WTC11 (cell line): ENCODE measurements at regions not wholly inside any gene's neighbourhood (a gene's known extent, or its start where the extent isn't known, plus 50 kb on each side); places are given as distances from the start of the nearest gene placed in this dataset.

ENCODE experiments used
- ATAC-seq: fragments of 200-7000 bp; cut with Tn5 transposase; 2 replicates; pipeline ENCODE4 v1.10.0; 2021; ENCODE audit warnings: mild to moderate bottlenecking, moderate library complexity
- CTCF ChIA-PET: fragments of 300-600 bp; sonication (Branson Sonifier 250); formaldehyde crosslinking; loops from one replicate; lab custom pipeline; 2021; ENCODE audit warnings: antibody characterized with exemption; lab: Charles Lee
- POLR2A ChIA-PET: fragments of 350-600 bp; sonication (Branson Sonifier 250); formaldehyde crosslinking; loops from one replicate; lab custom pipeline; 2021; ENCODE audit warnings: antibody characterized with exemption; lab: Charles Lee
- DNase-seq: peaks from one replicate; pipeline ENCODE4 v3.0.0; 2021; ENCODE audit warnings: low spot score
- H3K27ac Mint-ChIP-seq: 2 replicates; pipeline ENCODE4 v1.8.0; 2021; ENCODE audit warnings: mixed read lengths
- H3K27me3 Mint-ChIP-seq: 2 replicates; pipeline ENCODE4 v1.8.0; 2021; ENCODE audit warnings: low read depth, mild to moderate bottlenecking, moderate library complexity, mixed read lengths
- H3K36me3 Mint-ChIP-seq: 2 replicates; pipeline ENCODE4 v1.8.0; 2021; ENCODE audit warnings: mixed read lengths
- H3K4me1 Mint-ChIP-seq: 2 replicates; pipeline ENCODE4 v1.8.0; 2022; ENCODE audit warnings: mixed read lengths
- H3K4me3 Mint-ChIP-seq: 2 replicates; pipeline ENCODE4 v1.8.0; 2021; ENCODE audit warnings: mild to moderate bottlenecking, moderate library complexity, mixed read lengths
- H3K9me3 Mint-ChIP-seq: 2 replicates; pipeline ENCODE4 v1.8.0; 2021; ENCODE audit warnings: mixed read lengths
- CBFB ChIP-seq: sonication (generic); formaldehyde crosslinking; IDR thresholded peaks from 2 replicates; pipeline ENCODE4 v1.8.1; 2022; ENCODE audit warnings: mild to moderate bottlenecking, low read depth, missing genetic modification reagents
- E2F1 ChIP-seq: sonication (generic); formaldehyde crosslinking; IDR thresholded peaks from 2 replicates; pipeline ENCODE4 v1.8.0; 2022; ENCODE audit warnings: mild to moderate bottlenecking, missing genetic modification reagents
- ERG ChIP-seq: fragments of 250-450 bp; sonication (Bioruptor Pico); IDR thresholded peaks from 2 replicates; pipeline ENCODE4 v1.8.0; 2021; ENCODE audit warnings: mild to moderate bottlenecking
- FOXP1 ChIP-seq: sonication (generic); formaldehyde crosslinking; IDR thresholded peaks from 2 replicates; pipeline ENCODE4 v1.8.0; 2022; ENCODE audit warnings: missing genetic modification reagents, mild to moderate bottlenecking, moderate library complexity, borderline replicate concordance
- GRHL2 ChIP-seq: fragments of 250-450 bp; sonication (Bioruptor Pico); IDR thresholded peaks from 2 replicates; pipeline ENCODE4 v1.8.0; 2022; ENCODE audit warnings: mild to moderate bottlenecking, moderate library complexity; ENCODE audit not compliant: insufficient replicate concordance, severe bottlenecking
- JAZF1 ChIP-seq: fragments of 250-450 bp; sonication (Bioruptor Pico); IDR thresholded peaks from 2 replicates; pipeline ENCODE4 v1.9.0; 2021; ENCODE audit warnings: moderate library complexity, mild to moderate bottlenecking, inconsistent platforms
- KAT7 ChIP-seq: sonication (generic); formaldehyde crosslinking; IDR thresholded peaks from 2 replicates; pipeline ENCODE4 v1.8.1; 2023; ENCODE audit warnings: missing genetic modification reagents, mild to moderate bottlenecking, borderline replicate concordance
- MAX ChIP-seq: sonication (generic); formaldehyde crosslinking; IDR thresholded peaks from 2 replicates; pipeline ENCODE4 v1.8.0; 2022; ENCODE audit warnings: mild to moderate bottlenecking, missing genetic modification reagents
- MLX ChIP-seq: sonication (generic); formaldehyde crosslinking; IDR thresholded peaks from 2 replicates; pipeline ENCODE4 v1.8.1; 2023; ENCODE audit warnings: mild to moderate bottlenecking, missing genetic modification reagents, moderate library complexity
- NFYB ChIP-seq: sonication (generic); formaldehyde crosslinking; conservative IDR thresholded peaks from 2 replicates; pipeline ENCODE4 v1.8.0; 2022; ENCODE audit warnings: low read depth, missing genetic modification reagents
- NR1H2 ChIP-seq: sonication (generic); formaldehyde crosslinking; IDR thresholded peaks from 2 replicates; pipeline ENCODE4 v1.9.0; 2021; ENCODE audit warnings: mild to moderate bottlenecking, moderate library complexity, missing genetic modification reagents
- PRRX2 ChIP-seq: fragments of 250-450 bp; sonication (Bioruptor Pico); IDR thresholded peaks from 2 replicates; pipeline ENCODE4 v1.8.0; 2021; ENCODE audit warnings: mild to moderate bottlenecking
- RORB ChIP-seq: fragments of 250-450 bp; sonication (Bioruptor Pico); IDR thresholded peaks from 2 replicates; pipeline ENCODE4 v1.9.0; 2021; ENCODE audit warnings: mild to moderate bottlenecking
- SMAD4 ChIP-seq: sonication (generic); formaldehyde crosslinking; IDR thresholded peaks from 2 replicates; pipeline ENCODE4 v1.8.0; 2022; ENCODE audit warnings: mild to moderate bottlenecking, missing genetic modification reagents
- TEAD1 ChIP-seq: sonication (generic); formaldehyde crosslinking; IDR thresholded peaks from 2 replicates; pipeline ENCODE4 v1.8.0; 2022; ENCODE audit warnings: mild to moderate bottlenecking, missing genetic modification reagents
- USF1 ChIP-seq: sonication (generic); formaldehyde crosslinking; IDR thresholded peaks from 2 replicates; pipeline ENCODE4 v1.8.0; 2022; ENCODE audit warnings: mild to moderate bottlenecking, missing genetic modification reagents
- ZNF532 ChIP-seq: fragments of 250-450 bp; sonication (Bioruptor Pico); IDR thresholded peaks from 2 replicates; pipeline ENCODE4 v1.9.0; 2021; ENCODE audit warnings: mild to moderate bottlenecking, borderline replicate concordance
- ZNF671 ChIP-seq: fragments of 250-450 bp; sonication (Bioruptor Pico); IDR thresholded peaks from 2 replicates; pipeline ENCODE4 v1.8.0; 2021; ENCODE audit warnings: mild to moderate bottlenecking
- TF ChIP-seq, protein P1 (sequence below): sonication (generic); formaldehyde crosslinking; conservative IDR thresholded peaks from 2 replicates; pipeline ENCODE4 v1.8.1; 2022; ENCODE audit warnings: mild to moderate bottlenecking, missing genetic modification reagents

GRCh38 chr7:13656330-13656729 lies 333.1 kb downstream of the ETV1 start:
- CTCF ChIA-PET, result no interaction called here
- H3K4me1 Mint-ChIP-seq, result peaks cover 7% of the 10 kb centered on the region

More at GRCh38 chr7:13656330-13656729, 333.1 kb downstream of the ETV1 start:
- TF ChIP-seq FOXP1 (CRISPR knock-in tag) (no peak), CBFB (no peak), NFYB (CRISPR knock-in tag) (no peak), SMAD4 (CRISPR knock-in tag) (no peak), JAZF1 (CRISPR knock-in tag) (no peak), MAX (CRISPR knock-in tag) (no peak), RORB (CRISPR knock-in tag) (no peak), E2F1 (CRISPR knock-in tag) (no peak), MLX (CRISPR knock-in tag) (no peak), NR1H2 (no peak), GRHL2 (CRISPR knock-in tag) (no peak), ZNF532 (no peak), ERG (no peak), USF1 (CRISPR knock-in tag) (no peak), PRRX2 (CRISPR knock-in tag) (no peak), ZNF671 (CRISPR knock-in tag) (no peak), TEAD1 (no peak), KAT7 (no peak)
- TF ChIP-seq, protein P1, sequence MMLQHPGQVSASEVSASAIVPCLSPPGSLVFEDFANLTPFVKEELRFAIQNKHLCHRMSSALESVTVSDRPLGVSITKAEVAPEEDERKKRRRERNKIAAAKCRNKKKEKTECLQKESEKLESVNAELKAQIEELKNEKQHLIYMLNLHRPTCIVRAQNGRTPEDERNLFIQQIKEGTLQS (CRISPR knock-in tag), result no peak
- TF ChIP-seq, all 79 proteins: peak for 0
- peaks cover 22% of the 10 kb centered on the region for H3K36me3 Mint-ChIP-seq
- no peak for DNase-seq
- H3K4me3 Mint-ChIP-seq, result no peak overlapping the region
- no peak for ATAC-seq
- no peak overlapping the region for H3K27ac Mint-ChIP-seq
- peaks cover 47% of the 10 kb centered on the region for H3K9me3 Mint-ChIP-seq
- H3K27me3 Mint-ChIP-seq, result no peaks in the 10 kb centered on the region
- POLR2A ChIA-PET, result no interaction called here
